GM21423 (cell line): ENCODE measurements at regions not wholly inside any gene's neighbourhood (a gene's known extent, or its start where the extent isn't known, plus 50 kb on each side); places are given as distances from the start of the nearest gene placed in this dataset.
A peak's percentile ranks its signal among the peaks of the same experiment; 100 is the strongest.
"Not testable (repeated sequence)": the region's sequence is repeated elsewhere in the genome, so short reads cannot be mapped to it uniquely, and the experiment has no call there.

Experiments used
- ATAC-seq: cut with Tn5 transposase; IDR thresholded peaks from one replicate; pipeline ENCODE4 v1.9.1; 2021; ENCODE audit warnings: mild to moderate bottlenecking, moderate library complexity; ENCODE audit not compliant: unreplicated experiment

- ATAC-seq: no peak
Measured at GRCh38 chr12:9342614-9343353, 134.6 kb upstream of the PZP start.

DNA sequence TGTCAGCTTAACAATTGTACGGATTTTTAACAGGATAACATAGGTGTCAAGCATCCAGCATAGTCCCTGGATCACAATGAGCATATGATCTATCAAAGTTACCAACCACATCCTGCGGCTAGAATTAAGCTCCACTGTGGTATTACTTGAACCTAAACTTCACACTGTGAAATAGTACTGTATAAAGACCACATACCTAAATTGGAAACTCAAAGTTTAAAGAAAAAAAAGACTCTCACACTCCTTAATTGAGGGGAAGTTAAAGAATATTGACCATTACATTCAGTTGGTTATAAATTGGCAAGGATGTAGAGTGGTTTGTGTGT, 133.0 kb upstream of the PZP start:
- no peak for ATAC-seq

GRCh38 chr12:9340422-9341259, 132.4 kb upstream of the PZP start:
- ATAC-seq: no peak

- no peak for ATAC-seq
Measured at GRCh38 chr12:9337656-9338055, 129.5 kb upstream of the PZP start.

DNA sequence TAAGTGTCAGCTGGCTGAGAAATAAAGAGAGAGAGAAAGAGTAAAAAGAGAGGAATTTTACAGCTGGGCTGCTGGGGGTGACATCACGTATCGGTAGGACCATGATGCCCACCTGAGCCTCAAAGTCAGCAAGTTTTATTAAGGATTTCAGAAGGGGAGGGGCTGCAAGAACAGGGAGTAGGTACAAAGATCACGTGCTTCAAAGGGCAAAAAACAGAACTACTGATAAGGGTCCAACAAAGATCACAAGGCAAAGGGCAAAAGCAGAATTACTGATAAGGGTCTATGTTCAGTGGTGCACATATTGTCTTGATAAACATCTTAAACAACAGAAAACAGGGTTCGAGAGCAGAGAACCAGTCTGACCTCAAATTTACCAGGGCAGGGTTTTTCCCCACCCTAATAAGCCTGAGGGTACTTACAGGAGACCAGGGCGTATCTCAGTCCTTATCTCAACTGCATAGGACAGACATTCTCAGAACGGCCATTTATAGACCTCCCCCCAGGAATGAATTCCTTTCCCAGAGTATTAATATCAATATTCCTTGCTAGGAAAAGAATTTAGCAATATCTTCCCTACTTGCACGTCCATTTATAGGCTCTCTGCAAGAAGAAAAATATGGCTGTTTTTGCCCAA, 128.3 kb upstream of the PZP start:
- not testable (repeated sequence) for ATAC-seq

- no peak for ATAC-seq
Measured at GRCh38 chr12:9335867-9336266, 127.7 kb upstream of the PZP start.

DNA sequence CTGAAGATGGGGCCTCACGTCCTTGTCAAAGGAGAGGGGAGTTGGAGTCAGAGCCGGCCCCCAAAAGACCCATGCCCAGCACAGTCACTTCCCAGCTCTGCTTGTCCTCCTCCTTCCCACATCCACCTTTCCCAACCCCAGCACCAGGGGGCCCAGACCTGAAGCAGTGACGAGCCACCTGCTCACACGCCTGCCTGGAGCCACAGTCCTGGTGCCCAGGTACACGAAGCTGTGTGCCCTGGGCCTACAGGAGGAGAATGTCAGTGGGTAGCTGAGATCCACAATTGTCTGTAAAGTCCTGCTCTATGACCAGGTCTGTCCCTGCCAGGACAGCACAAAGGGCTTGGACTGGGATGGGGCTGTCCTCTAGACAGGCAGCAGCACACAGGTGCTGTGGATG, 126.8 kb upstream of the PZP start:
- no peak for ATAC-seq

DNA sequence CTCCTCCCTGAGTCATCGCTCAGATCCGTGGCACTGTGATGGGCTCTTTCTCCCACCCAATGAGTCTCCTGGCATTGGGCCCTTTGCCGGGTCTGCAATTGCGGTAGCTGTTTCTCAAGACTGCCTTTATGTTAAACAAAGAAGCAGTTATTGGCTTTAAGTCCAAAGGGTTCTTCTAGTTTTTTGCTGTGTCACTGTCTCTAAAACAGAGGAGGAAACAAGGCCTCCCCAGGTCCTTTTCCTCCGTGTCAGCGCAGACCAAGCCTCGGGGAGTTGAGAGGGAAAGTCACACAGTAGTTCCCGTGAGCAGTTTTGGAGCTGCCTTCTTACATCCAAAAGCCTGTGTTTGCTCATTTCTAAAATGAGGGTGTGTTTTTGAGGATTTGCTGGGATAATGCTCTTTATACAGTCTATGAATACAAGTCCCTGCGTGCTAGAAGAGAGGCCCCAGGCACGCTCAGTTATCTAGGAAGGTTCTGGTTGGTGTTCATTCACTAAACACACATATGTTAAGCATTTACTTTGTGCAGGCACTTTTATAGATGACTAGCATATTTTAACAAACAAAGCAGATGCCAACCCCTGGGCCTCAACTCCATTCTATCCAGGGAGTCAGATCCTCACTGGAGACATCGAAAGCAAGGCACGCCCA, 126.0 kb upstream of the PZP start:
- no peak for ATAC-seq

- no peak for ATAC-seq
Measured at GRCh38 chr12:9333161-9333560, 125.0 kb upstream of the PZP start.

GRCh38 chr12:9332564-9332963, 124.4 kb upstream of the PZP start:
- ATAC-seq: no peak

GRCh38 chr12:9331218-9331626, 123.0 kb upstream of the PZP start:
- ATAC-seq: no peak

DNA sequence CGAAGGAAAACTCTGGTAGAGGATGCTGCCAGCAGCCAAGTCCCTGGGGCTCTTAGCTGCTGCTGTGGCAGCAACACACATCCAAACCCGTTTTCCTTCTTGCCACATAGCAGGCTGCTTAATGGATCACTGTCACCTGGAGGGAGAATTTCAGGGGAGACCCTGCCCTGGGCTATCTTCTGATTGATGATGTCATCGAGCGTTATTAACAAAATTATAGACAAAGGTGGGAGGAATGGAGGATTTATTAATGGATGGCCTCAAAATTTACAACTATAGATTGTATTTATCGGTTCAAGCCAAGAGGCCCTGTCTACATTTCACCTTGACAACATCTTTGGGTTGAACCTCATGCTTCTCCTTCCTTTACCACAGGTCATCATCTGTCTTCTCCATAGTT, 120.8 kb upstream of the PZP start:
- no peak for ATAC-seq

DNA sequence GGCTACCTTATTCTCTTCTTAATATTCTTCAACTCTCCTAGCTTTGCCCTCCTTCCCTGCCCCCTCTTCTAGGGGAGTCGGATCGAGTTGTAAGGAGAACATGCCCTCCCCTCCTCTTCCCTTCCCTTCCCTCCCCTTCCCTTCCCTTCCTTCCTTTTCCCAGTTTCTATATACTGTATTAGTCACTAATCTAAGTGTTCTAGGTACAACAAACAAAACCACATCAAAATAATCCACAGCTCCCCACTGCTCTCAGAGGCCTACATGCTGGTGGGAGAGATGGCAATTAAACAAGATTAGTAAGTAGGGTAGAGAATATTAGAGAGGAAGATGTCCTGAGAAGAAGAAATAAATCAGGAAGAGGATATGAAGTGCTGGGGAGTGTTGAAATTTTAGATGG, 119.9 kb upstream of the PZP start:
- ATAC-seq: no peak

DNA sequence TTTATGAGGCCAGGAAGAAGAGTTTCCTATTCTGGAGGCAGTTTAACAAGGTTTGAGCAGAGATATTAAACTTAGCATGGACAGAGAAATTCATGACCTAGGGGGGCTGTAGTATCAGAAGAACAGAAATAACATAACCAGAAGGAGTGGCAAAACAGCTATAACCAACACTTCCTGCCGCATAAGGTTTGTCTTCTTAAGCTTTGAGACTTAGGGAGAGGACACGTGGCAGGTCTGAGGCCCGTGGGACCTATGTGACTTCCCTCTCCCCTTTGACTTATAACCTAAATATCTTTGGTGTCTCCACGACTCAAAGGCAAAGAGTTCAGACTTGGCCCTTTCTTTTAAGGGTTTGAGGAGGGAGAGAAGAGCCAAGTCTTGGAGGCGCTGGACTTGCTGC, 119.1 kb upstream of the PZP start:
- ATAC-seq: no peak

GRCh38 chr12:9326849-9327248, 118.7 kb upstream of the PZP start:
- ATAC-seq: not testable (repeated sequence)

- no peak for ATAC-seq
Measured at GRCh38 chr12:9326085-9326484, 117.9 kb upstream of the PZP start.

DNA sequence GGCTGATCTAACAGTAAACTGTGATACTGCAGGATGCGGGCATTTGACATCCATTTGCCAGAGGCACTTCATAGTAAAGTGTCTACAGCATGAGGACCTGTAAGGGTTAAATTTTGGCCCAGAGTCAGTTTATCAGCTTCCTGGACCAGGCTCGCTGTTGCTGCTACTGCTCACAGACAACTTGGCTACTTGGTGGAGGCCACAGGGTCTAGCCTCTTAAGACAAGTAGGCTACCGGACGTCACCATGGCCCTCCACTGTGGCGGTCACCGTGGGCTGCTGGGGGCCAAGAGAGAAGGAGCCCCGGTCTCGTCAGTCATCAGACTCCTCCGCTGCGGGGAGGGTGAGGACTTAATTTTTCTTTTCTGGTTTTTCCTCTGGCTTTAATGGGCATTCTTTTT, 117.3 kb upstream of the PZP start:
- ATAC-seq: no peak

DNA sequence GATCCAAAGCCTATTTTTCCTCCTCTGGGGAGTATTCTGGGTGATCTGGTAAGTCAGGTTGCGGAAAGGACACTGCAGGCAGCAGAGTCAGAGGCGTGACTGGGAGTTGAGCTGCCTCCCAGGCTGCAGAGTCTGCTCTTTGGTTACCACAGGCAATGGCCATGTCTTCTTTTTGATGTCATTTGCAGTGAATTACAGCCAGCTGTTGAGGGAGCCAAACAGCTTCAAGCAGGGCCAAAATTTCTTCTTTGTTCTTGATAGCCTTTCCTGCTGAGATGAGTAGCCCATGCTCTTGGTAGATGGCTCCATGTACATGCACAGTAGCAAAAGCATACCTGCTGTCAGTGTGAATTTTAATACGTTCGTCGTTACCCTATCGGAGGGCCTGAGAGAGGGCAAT, 116.6 kb upstream of the PZP start:
- no peak for ATAC-seq

DNA sequence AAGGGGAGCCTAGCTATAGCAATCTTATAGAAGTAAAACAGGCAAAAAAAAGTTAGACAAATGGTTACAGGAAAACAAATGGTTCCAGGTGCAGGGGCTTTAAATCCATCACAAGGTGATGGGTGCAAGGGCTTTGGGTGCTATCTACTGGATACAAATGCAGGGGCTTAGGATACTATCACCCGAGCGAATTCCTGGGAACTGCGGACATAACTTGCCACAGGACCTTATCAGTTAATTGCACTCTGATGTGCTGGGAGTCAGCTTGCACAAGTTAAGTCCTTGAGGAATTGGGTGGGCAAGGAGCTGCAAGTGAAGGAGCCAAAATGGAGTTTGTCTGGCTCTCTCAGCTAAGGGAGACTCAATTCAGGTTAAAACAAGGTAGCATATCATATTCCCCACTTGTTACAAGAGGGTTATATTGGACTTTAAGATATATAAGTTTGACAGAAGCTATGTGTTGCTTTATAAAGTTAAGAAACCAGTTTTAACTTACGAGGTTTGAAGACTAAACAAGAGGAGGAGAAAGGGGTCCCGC, 115.0 kb upstream of the PZP start:
- ATAC-seq: no peak

DNA sequence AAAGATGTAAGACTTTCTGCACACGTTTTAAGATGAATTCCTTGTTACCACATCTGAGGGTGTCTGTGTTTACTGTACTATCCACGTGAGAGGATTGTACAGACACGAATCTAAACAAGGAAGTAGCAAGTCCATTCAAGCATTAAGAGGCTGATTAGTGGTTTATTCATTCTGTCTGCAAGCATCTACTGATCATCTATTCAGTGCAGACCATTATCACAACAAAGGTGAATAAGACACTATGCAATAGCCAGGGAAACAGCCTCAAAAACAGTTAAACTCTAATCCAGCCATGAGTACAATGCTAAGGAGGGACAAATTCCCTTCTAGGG, 111.6 kb upstream of the PZP start:
- peak; percentile 53 for ATAC-seq

- no peak for ATAC-seq
Measured at GRCh38 chr12:9319044-9319841, 111.0 kb upstream of the PZP start.
